GM19395 (cell line): ENCODE measurements at regions not wholly inside any gene's neighbourhood (a gene's known extent, or its start where the extent isn't known, plus 50 kb on each side); places are given as distances from the start of the nearest gene placed in this dataset.
"Not testable (repeated sequence)": the region's sequence is repeated elsewhere in the genome, so short reads cannot be mapped to it uniquely, and the experiment has no call there.

Experiments
- ATAC-seq: cut with Tn5 transposase; IDR thresholded peaks from one replicate; pipeline ENCODE4 v1.9.1; 2021; ENCODE audit warnings: mild to moderate bottlenecking, moderate library complexity; ENCODE audit not compliant: unreplicated experiment

- no peak for ATAC-seq
These were observed 50.1 kb upstream of the LTA4H start for GRCh38 chr12:96085475-96085874.

GRCh38 chr12:96086190-96086589, 50.8 kb upstream of the LTA4H start:
- ATAC-seq, result not testable (repeated sequence)

- no peak for ATAC-seq
These were observed 56.4 kb upstream of the LTA4H start for GRCh38 chr12:96091833-96092232.

GRCh38 chr12:96093543-96094196, 58.3 kb upstream of the LTA4H start:
- ATAC-seq, result no peak

- ATAC-seq, result no peak
These were observed 58.8 kb upstream of the LTA4H start for GRCh38 chr12:96094201-96094600.

- ATAC-seq, result no peak
These were observed 63.2 kb upstream of the LTA4H start for GRCh38 chr12:96098631-96099030.

- no peak for ATAC-seq
These were observed 64.0 kb upstream of the LTA4H start for GRCh38 chr12:96099421-96099820.

GRCh38 chr12:96099986-96100385, 64.6 kb upstream of the LTA4H start:
- no peak for ATAC-seq

GRCh38 chr12:96101806-96102205, 66.4 kb upstream of the LTA4H start:
- ATAC-seq, result no peak

- no peak for ATAC-seq
These were observed 67.8 kb upstream of the LTA4H start for GRCh38 chr12:96103067-96103644.

GRCh38 chr12:96104566-96104965, 69.2 kb upstream of the LTA4H start:
- no peak for ATAC-seq

- no peak for ATAC-seq
These were observed 70.8 kb upstream of the LTA4H start for GRCh38 chr12:96106137-96106536.

GRCh38 chr12:96107236-96107635, 71.8 kb upstream of the LTA4H start:
- no peak for ATAC-seq

- no peak for ATAC-seq
These were observed 72.9 kb upstream of the LTA4H start for GRCh38 chr12:96108321-96108720.

GRCh38 chr12:96108941-96109340, 73.6 kb upstream of the LTA4H start:
- ATAC-seq, result not testable (repeated sequence)

GRCh38 chr12:96112733-96113132, 77.3 kb upstream of the LTA4H start:
- no peak for ATAC-seq

GRCh38 chr12:96117460-96117859, 76.7 kb upstream of the ELK3 start:
- no peak for ATAC-seq

GRCh38 chr12:96120359-96121100, 73.6 kb upstream of the ELK3 start:
- peak; percentile 90 for ATAC-seq

- peak; percentile 71 for ATAC-seq
These were observed 72.9 kb upstream of the ELK3 start for GRCh38 chr12:96121271-96121711.

- not testable (repeated sequence) for ATAC-seq
These were observed 65.9 kb upstream of the ELK3 start for GRCh38 chr12:96128292-96128691.

- ATAC-seq, result no peak
These were observed 63.6 kb upstream of the ELK3 start for GRCh38 chr12:96130396-96131059.
